Thoracic aorta (tissue), 2 donors: ENCODE measurements at regions not wholly inside any gene's neighbourhood (a gene's known extent, or its start where the extent isn't known, plus 50 kb on each side); places are given as distances from the start of the nearest gene placed in this dataset.

Experiments
- ATAC-seq: fragments of 150-250 bp; one replicate; pipeline ENCODE4 v1.8.0; 2017; ENCODE audit warnings: low read depth; ENCODE audit not compliant: insufficient number of reproducible peaks, low FRiP score
- DNase-seq: peaks from one replicate; pipeline ENCODE4 v3.0.0-alpha.2; 2020; ENCODE audit warnings: low spot score
- H3K27ac ChIP-seq, 2 donors: fragments of 200-600 bp; sonication (generic); 1 replicate in 1 of 2; 2 replicates in 1 of 2; pipeline ENCODE4 v1.5.1; 2016; ENCODE audit warnings: mild to moderate bottlenecking in 2 of 2, moderate library complexity in 2 of 2
- H3K27me3 ChIP-seq: fragments of 200-600 bp; sonication (generic); replicated peaks from 2 replicates; pipeline ENCODE4 v1.6.0; 2016; ENCODE audit warnings: mild to moderate bottlenecking; ENCODE audit not compliant: insufficient read depth
- H3K36me3 ChIP-seq: fragments of 200-600 bp; sonication (generic); one replicate; pipeline ENCODE4 v1.5.1; 2016
- H3K4me1 ChIP-seq, 2 donors: fragments of 200-600 bp; sonication (generic); 1 replicate in 1 of 2; 2 replicates in 1 of 2; pipeline versions ENCODE4 v1.5.1 to v1.6.0; 2016; ENCODE audit warnings: low read depth in 2 of 2, mild to moderate bottlenecking in 1 of 2; ENCODE audit not compliant: control insufficient read depth in 1 of 2
- H3K4me3 ChIP-seq: fragments of 200-600 bp; sonication (generic); 2 replicates; pipeline ENCODE4 v1.5.1; 2016; ENCODE audit warnings: mild to moderate bottlenecking
- H3K9me3 ChIP-seq: fragments of 200-600 bp; sonication (generic); 2 replicates; pipeline ENCODE4 v1.5.1; 2016
- CTCF ChIP-seq: fragments of 200-600 bp; sonication (generic); IDR thresholded peaks from one replicate; pipeline ENCODE4 v1.5.1; 2019; ENCODE audit warnings: antibody characterized with exemption

- Histone ChIP-seq H3K27me3 (no peaks in the 10 kb centered on the region), H3K27ac (no peak overlapping the region), H3K36me3 (no peaks in the 10 kb centered on the region), H3K9me3 (no peaks in the 10 kb centered on the region), H3K4me3 (no peak overlapping the region), H3K4me1 (no peaks in the 10 kb centered on the region)
- ATAC-seq (no peak), DNase-seq (no peak)
- TF ChIP-seq CTCF = no peak
Measured at GRCh38 chr2:14533131-14533757, 99.3 kb upstream of the LRATD1 start.

- no peak for TF ChIP-seq CTCF
- DNase-seq (no peak), ATAC-seq (no peak)
- Histone ChIP-seq H3K4me3 (no peak overlapping the region), H3K9me3 (no peaks in the 10 kb centered on the region), H3K36me3 (no peaks in the 10 kb centered on the region), H3K4me1 (no peaks in the 10 kb centered on the region), H3K27ac (no peak overlapping the region), H3K27me3 (no peaks in the 10 kb centered on the region)
Measured at GRCh38 chr2:14535156-14535555, 97.4 kb upstream of the LRATD1 start.

GRCh38 chr2:14536976-14537375 is 95.5 kb upstream of the LRATD1 start:
- Histone ChIP-seq H3K27me3 (no peaks in the 10 kb centered on the region), H3K9me3 (no peaks in the 10 kb centered on the region), H3K36me3 (no peaks in the 10 kb centered on the region), H3K27ac (no peak overlapping the region), H3K4me1 (no peaks in the 10 kb centered on the region), H3K4me3 (no peak overlapping the region)
- DNase-seq (no peak), ATAC-seq (no peak)
- TF ChIP-seq CTCF = no peak

- ATAC-seq (no peak), DNase-seq (no peak)
Measured at GRCh38 chr2:14540015-14540414, 92.5 kb upstream of the LRATD1 start.

GRCh38 chr2:14543284-14543683 is 89.2 kb upstream of the LRATD1 start:
- Histone ChIP-seq H3K4me1 (no peaks in the 10 kb centered on the region), H3K27me3 (no peaks in the 10 kb centered on the region), H3K4me3 (no peak overlapping the region), H3K36me3 (no peaks in the 10 kb centered on the region), H3K9me3 (no peaks in the 10 kb centered on the region), H3K27ac (no peak overlapping the region)
- ATAC-seq = no peak
- no peak for DNase-seq
- no peak for TF ChIP-seq CTCF

More at GRCh38 chr2:14540015-14540414, 92.5 kb upstream of the LRATD1 start:
- TF ChIP-seq CTCF = no peak
- H3K27ac ChIP-seq = no peak overlapping the region
- no peaks in the 10 kb centered on the region for H3K27me3 ChIP-seq
- no peaks in the 10 kb centered on the region for H3K9me3 ChIP-seq
- H3K4me3 ChIP-seq = no peak overlapping the region
- H3K36me3 ChIP-seq = no peaks in the 10 kb centered on the region
- H3K4me1 ChIP-seq = no peaks in the 10 kb centered on the region
